Activated T-cell treated with anti-CD3 and anti-CD28 coated beads, Interleukin-2, amount 50 U/mL, for 48 hours (primary cell): ENCODE measurements at regions not wholly inside any gene's neighbourhood (a gene's known extent, or its start where the extent isn't known, plus 50 kb on each side); places are given as distances from the start of the nearest gene placed in this dataset.
"Not testable (repeated sequence)": the region's sequence is repeated elsewhere in the genome, so short reads cannot be mapped to it uniquely, and the experiment has no call there.

Source experiments
- DNase-seq, 2 experiments: peaks; one replicate each; pipeline ENCODE4 v3.0.0-alpha.2; 2020

DNA sequence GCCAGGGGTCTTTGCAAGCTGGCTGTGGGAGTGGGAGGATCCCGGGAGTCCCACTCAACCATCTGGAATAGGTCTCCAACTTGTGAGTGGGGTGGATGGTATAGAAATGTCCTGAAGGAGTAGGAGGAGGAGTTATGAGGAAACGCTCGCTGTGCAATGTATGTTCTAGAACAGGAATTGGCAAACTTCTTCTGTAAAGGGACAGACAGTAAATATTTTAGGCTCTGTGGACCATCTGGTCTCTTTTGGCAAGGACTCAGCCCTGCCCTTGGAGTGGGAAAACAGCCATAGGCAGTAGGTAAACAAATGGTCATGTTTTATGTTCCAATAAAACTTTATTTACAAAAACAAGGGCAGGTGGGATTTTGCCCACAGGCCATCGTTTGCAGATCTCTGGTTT lies 149.2 kb downstream of the NPIPB5 start:
- no peak for DNase-seq

DNA sequence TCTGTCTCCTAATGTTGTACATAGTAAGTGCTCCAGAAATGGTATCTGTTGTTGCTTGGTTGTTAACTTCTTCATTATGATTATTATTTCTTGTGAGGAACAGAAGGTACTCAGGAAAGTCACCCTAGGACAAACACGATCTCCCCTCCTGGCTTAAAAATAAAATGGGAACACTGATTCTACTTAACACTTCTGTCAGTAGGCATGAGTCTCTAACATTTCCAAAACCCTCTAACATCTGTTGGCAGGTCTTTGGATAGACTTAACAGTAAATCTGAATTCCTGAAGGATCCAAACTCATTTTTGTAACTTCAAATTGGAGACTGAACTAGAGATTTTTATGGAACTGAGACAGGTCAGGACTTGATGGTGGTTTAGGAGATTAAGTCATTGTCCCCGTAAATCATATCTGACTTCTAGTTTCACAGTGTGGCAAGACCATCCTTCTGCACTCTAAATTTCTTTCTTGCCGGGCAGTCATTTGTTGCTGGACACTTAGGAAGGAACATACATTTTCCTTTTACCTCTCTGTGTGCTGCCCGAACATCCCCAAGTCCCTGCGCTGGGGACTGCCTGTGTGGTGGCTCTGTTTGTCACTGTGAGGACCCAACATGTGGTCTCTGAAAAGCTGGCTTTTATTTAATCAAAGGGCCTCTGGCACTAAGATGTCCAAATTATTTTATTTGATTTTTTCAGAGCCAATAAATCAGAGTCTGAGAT lies 149.9 kb downstream of the NPIPB5 start:
- no peak for DNase-seq

DNA sequence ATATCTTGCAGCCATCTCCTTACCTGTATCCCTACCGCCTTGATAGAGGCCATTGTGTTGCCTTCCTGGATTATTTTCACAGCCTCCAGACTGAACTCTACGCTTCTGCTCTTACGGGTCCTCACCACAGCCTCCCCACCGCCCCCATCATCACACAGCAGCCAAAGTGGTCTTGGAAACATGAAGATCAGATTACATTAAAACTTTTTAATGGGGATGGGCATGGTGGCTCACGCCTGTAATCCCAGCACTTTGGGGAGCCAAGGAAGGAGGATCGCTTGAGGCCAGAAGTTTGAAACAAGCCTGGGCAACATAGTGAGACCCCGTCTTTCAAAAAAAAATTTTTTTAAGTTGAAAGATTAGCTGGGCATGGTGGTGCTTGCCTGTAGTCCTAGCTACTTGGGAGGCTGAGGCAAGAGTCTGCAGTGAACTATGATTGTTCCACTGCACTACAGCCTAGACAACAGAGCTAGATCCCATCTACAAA lies 150.5 kb downstream of the NPIPB5 start:
- DNase-seq = no peak

DNA sequence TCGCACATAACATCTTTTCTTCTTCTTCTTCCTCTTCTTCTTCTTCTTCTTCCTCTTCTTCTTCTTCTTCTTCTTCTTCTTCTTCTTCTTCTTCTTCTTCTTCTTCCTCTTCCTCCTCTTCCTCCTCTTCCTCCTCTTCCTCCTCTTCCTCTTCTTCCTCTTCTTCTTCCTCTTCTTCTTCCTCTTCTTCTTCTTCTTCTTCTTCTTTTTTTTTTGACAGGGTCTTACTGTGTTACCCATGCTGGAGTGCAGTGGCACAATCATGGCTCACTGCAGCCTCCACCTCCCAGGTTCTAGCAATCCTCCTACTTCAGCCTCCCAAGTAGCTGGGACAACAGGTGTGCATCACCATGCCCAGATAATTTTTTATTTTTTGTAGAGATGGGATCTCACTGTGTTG lies 151.0 kb upstream of the HS3ST2 start:
- not testable (repeated sequence) for DNase-seq

DNA sequence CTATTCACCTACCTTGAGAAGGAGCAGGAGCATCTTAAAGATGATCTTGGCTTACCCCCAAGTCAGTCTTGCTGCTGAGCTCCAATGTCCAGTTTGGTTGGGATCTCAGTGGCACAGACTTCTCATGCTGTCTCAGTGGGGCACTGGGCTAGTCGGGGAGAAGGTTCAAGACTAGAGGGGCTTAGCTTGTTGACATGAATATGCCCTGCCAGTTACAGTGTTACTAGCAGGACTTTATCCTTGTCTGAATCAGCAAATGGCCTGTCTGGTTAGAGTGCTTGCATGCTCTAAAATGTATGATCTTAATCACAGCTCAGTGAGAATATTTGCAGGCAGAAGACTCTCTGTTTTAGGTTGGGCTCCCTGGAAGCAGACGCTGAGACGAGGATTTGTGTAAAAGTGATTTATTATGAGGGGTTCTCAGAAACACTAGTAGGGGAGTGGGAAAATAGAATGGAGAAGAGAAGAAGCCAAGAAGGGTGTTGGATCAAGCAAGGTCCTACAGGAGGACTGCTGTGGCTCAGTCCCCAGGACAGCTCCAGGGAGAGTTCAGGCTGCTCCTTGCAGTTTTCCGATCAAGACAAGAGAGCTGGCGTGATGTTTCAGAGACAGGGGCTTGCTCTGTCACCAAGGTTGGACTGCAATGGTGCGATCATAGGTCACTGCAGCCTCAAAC lies 150.4 kb upstream of the HS3ST2 start:
- no peak for DNase-seq

DNA sequence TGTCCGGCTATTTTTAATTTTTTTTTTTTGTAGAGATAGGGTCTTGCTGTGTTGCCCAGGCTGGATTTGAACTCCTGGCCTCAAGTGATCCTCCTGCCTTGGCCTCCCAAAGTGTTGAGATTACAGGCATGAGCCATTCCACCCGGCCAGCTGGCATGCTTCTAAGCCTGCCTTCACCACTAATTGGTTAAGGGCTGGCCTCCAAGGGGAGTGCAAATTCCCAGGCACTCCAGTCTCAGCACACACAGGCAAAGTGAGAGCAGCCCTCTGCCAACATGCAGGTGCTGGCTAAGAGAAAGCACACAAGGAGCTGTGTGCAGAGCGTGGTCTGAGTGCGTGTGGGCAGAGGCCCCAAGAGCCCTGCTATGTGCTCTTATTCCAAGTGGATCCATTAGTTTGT lies 149.8 kb upstream of the HS3ST2 start:
- DNase-seq = no peak

DNA sequence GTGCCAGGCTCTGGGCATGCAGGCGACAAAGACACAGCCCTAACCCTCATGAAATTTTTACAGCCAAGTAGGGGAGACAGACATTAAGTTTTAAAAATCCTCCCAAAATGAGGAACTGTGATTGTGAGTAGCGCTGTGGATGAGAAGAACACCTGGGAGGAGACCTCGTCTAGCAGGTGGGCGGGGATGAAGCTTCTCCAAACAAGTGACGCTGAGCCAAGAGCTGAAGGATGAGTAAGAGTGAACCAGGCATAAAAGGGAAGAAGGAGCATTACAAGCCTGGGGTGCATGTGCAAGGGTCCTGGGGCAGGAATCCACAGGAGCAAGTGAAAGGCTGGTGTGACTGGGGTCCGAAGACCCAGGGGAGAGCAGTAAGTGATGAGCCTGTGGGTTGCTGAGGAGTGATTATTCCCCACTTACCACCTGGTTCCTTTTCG lies 149.4 kb upstream of the HS3ST2 start:
- no peak for DNase-seq

DNA sequence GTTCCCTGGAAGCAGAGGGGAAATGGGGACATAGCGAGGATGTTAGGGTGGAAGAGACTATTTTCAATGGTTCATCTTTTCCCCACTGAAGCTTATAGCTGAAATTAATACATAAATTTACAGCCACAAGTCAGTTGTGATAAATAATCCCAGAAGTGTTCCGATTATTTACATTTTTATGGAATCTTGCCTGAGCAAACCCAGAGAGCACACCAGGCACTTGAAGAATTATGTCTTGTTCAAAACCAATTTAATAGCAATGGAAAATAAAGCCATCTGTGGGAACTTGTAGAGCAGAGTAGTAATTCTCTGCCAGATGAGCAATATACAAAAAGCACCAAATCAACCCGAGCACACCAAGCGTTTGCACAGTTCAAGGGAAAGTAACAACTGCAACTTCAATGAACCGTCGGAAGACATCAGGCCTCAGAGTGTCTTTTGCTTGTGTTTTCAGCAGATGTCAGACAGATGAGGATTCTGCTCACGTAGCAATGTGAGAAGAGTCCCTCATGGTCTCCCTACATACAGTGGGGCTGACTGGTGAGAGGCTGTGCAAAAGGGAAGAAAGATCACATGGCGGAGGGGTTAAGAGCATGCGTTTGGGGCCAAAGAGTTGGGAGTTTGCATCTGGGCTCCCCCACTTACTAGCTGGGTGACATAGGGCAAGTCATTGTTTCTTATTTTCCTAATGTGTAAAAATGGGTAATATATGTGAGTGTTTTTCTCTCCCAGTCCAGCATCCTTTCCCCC lies 148.7 kb upstream of the HS3ST2 start:
- DNase-seq = no peak

DNA sequence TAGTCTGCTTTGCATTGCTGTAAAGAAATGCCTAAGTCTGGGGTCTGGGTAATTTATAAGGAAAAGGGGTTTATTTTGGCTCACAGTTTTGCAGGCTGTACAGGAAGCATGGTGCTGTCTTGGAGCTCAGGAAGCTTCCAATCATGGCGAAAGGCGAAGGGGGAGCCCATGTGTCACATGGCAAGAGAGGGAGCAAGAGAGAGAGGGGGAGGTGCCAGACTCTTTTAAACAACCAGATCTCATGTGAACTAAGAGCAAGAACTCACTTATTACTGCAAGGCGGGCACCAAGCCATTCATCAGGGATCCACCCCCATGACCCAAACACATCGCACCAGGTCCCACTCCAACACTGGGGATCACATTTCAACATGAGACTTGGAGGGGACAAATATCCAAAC lies 148.2 kb upstream of the HS3ST2 start:
- DNase-seq = no peak

DNA sequence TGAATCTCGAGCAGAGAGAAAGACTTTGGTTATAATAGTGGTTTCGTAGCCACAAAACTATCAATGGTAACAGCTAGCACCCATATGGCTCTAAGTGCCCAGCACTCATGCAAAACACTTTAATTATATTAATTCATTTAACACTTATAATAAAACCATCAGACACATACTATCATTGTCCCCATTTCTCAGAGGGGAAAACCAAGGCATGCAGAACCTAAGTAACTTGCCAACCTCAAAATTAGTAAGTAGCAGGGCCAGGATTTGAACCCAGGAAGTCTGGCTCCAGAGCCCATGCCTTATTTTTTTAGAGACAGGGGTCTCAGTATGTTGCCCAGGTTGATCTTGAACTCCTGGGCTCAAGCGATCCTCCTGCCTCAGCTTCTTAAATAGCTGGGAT lies 145.6 kb upstream of the HS3ST2 start:
- DNase-seq = no peak

DNA sequence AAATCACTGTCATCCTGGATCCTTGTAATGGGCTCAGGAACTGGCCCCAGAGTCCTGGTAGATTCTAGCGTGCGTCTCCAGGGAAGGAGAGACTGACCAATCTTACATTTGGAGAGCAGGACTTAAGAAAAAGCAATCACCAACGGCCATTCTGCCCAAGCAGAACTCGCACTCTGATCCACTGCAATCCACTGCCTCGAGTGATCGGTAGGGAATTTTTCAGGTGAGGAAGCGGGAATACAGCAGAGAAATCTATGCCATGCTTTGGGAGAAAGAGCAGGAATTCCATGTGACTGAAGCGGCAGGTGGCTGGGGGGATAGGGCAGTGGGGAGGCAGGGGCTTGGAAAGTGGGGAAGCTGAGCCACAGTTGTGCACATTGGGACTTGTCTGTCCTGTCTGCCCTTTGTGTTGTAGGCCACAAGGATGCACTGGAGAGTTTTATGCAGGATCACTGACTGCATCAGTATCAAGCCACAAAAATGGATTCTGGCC lies 143.9 kb upstream of the HS3ST2 start:
- no peak for DNase-seq

DNA sequence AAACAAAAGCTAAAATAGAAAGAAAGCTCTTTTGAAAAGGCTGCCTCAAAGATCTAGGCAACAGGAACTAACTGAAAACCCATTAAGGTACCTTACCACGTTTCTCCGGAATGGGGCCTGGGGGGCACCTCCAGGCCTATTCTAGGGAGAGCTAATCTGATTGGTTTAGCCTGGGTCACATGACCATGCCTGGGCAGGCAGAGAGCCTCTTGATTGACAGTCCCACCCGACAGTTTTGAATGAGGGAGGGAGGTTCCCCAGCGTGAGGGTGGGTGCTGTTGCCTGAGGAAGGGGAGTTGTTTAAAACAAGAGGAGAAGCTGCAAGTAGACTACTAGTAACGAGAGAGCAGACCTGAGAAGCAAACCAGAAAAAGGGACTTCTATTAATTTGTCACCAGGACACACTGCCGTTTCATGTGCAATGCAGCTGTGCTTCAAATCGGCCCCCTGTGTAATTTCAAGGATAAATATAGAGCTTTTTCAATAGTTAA lies 143.4 kb upstream of the HS3ST2 start:
- DNase-seq = peak; percentile 36 to 54

DNA sequence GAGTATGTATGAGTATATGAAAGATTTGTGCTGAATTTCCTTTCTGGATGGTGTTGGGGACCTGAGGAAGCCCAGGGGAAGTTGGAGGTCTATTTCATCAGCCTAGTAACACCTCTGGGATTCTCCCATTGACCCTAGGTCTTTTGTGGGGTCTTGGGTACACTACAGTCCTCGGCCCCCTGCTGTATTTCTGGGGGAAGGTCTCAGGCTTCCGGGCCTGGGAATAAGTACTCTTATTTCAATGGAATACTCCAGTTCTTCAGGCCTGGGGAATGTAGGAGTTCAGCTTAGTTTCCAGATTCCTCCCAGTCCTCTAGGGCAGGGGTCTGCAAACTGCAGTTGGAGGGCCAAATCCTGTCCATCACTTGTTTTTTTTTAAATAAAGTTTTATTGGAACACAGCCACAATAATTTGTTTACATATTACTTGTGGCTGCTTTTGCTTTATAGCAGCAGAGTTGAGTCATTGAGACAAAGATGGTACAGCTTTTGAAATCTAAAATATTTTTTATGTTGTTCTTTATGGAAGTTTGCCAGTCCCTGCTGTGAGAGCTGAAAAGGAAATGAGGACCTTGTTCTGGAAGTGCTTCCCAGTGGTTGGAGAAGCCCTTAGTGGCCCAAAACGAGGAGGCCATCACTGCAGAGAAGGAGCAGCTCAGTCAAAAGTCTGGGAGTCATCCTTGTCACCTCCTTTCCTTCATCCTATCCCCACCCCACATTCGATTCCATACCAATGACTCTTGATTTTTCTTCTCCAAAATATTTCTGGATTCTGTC lies 142.5 kb upstream of the HS3ST2 start:
- DNase-seq = no peak

DNA sequence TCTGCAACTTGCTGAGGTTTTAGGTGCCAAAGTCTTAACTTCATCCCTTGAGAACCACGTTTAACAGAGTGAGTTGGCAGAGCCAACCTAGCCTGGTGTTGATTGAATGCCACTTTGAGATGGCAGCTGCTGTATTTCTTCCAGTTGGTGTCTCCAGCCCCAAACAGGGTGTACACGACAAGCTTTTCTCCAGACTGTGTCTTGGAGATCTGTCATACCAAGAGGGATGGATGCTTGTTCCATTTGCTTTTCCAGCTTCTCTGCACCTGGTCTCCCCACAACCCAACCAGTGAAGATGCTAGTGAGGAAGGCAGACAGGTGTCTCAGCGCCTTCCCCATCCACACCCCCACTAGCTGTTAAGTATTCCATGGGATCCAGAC lies 141.1 kb upstream of the HS3ST2 start:
- DNase-seq = no peak

DNA sequence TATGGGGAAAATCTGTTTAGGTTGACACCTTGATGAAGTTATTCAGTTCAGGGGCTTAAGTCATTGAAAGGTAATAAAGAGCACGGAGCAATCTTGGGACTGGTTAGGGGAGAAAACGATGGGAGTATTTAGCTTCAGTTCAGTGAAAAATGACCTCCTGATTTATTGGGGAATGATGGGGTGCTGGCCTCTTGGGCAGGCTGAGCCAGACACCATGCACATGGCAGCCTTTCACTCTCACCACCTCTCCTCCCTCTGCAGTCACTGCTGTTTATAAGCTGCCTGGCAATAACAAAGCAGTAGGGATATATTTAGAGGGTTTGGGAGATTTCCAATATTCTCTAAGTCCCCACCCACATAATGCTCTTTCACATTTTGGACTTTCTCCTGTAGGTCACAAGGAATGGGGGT lies 140.5 kb upstream of the HS3ST2 start:
- DNase-seq = no peak

DNA sequence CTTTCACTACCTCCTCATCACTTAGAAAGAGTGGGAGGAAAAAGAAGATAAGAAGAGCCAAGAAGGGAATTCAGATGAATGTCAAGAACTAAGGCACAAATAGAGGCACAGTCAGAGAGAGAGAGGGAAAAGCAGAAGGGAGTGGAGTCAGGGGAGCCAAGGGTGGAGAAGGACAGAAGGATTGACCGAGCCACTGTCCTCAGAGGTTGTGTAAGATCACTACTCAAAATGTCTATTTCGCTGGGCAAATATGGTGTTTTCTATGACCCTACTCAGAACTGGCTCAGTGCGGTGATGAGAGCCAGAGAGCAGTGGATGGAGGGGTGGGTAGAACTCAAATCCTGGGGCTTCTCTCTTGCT lies 139.2 kb upstream of the HS3ST2 start:
- no peak for DNase-seq

DNA sequence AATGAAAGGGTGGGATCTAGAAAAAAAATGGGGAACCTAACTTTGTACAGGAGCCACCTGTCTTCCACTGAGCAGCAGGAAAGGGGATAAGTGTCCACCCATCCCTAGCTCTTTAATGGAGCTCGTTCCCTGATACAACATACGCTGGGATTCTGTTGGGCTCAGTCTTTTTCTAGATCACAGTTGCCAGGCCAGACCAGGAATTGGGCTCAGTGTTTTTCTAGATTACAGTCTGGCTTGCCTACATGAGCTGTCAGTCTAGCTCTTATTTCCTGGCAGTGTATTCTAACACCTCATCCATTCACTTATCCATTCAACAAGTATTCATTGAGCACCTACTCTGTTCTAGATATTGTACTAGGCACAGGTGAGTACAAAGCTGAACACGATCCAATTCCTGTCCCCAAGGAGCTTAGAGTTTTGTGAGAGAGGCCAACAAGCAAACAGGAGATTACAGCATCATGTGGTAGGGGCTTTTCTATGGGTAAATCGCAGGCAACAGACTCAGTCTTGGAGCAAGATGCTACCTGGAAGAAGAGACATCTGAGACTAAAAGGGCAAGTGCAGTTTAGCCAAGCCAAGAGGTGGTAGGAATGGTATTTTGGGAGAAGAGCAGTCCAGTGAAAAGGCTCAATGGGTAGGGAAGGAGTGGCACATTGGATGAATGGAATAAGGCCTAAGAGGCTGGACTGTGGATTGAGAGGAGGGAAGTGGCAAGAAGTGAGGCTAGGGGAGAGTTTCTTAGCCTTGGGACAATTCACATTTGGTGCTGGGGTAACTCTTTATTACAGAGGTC lies 138.0 kb upstream of the HS3ST2 start:
- DNase-seq = no peak

DNA sequence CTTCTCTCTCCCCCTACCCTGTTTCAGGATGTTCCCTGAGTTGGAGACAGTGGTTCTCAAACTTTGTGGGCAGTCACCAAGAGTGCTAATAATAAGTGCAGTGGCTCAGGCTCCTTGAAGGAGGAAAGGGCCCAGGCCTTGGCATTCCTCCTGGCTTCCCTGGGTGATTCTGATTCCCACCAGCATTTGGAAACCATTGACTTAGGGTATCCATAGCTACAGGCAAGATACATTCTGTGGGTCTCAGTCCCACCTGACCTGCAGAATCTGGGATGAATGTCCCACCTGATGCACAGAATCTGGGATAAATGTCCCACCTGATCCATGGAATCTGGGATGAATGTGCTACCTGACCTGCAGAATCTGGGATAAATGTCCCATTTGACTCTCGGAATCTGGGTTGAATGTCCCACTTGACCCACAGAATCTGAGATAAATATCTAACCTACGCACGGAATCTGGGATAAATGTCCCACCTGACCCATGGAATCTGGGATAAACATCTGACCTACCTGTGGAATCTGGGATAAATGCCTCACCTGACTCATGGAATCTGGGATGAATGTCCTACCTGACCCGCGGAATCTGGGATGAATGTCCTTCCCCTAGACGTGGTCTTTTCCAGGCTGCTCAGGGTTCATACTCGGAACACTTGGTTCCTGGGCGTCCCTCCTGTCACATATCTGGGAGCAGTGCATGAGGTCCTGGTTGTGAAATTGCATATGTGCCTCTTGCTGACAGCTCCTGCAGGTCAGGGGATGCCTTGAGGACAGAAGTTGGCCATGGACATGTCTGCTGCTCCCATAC lies 136.7 kb upstream of the HS3ST2 start:
- DNase-seq = no peak

DNA sequence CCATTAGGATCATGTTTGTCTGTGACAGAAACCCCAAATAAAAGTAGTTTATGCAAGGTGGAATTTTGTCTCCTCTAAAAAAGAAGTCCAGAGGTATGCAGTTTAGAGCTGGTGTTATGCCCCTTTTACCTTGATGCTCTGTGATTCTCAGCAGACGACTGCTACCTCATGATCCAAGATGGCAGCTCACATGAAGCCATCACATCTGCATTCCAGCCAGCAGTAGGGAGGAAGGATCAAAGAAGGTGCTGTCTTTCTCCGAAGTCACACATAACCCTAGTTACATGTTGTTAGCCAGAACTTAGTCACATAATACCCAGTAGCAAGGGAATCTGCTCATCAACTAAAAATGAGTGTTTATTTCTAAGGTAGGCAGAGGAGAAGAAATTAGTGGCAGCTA lies 135.7 kb upstream of the HS3ST2 start:
- DNase-seq = no peak

DNA sequence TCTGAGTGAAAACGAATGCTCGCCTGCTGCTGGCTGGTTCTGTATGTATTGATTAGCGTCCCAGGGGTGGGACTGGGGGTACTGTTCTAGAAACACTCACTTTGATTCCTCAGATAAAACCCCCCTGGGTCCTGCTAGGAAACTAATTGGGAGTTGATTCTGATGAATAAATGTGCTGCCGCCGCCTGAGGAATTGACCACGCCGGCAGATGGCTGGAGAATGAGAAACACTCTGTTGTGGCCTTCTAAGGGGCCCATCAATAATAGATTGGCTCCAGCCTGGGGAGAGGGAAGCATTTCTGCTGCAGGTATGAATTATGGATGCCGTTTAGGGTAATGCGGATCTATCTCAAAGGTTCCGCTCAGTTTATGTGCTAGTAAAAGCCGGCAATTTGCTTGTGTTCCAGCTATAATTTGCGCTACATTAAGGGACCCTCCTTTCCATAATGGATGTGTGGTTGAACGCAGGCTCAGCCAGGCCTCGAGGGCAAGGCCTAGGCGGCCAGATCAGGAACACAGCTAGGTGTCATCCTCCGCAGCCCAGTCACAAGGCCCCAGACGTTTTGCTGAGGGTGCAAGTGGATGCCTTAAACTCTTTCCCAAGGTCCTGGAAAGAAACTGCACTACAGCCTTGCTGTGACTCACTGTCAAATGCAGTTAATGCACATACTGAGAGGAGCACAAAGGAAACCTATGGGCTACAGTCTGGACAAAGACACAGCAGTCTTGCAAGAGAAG lies 132.2 kb upstream of the HS3ST2 start:
- DNase-seq = no peak
